NB4 (cell line): ENCODE measurements at regions not wholly inside any gene's neighbourhood (a gene's known extent, or its start where the extent isn't known, plus 50 kb on each side); places are given as distances from the start of the nearest gene placed in this dataset.

Experiments used
- DNase-seq: peaks from one replicate; pipeline ENCODE4 v3.0.0; 2010; ENCODE audit warnings: low read depth
- H3K4me3 ChIP-seq: one replicate; pipeline ENCODE4 v1.5.1; 2011; ENCODE audit warnings: mild to moderate bottlenecking, low read depth, low read length, moderate library complexity
- CTCF ChIP-seq: IDR thresholded peaks from one replicate; pipeline ENCODE4 v1.5.1; 2012; ENCODE audit warnings: low read depth, low read length
- MYC ChIP-seq: IDR thresholded peaks from 2 replicates; pipeline ENCODE4 v1.6.1; 2011; ENCODE audit warnings: low read depth, low read length
- POLR2A ChIP-seq: IDR thresholded peaks from 2 replicates; pipeline ENCODE4 v1.6.1; 2011; ENCODE audit warnings: mild to moderate bottlenecking; ENCODE audit not compliant: insufficient read length; ENCODE audit errors: extremely low read depth
- TF ChIP-seq, protein P1 (sequence below): IDR thresholded peaks from 2 replicates; pipeline ENCODE4 v1.6.1; 2011; ENCODE audit warnings: low read depth, low read length

- DNase-seq: no peak
- no peak for TF ChIP-seq MYC
- TF ChIP-seq POLR2A: no peak
- TF ChIP-seq, protein P1, sequence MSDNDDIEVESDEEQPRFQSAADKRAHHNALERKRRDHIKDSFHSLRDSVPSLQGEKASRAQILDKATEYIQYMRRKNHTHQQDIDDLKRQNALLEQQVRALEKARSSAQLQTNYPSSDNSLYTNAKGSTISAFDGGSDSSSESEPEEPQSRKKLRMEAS: no peak
- TF ChIP-seq CTCF: no peak
These were observed 489.8 kb downstream of the NEBL start for GRCh38 chr10:20407357-20407756.

DNA sequence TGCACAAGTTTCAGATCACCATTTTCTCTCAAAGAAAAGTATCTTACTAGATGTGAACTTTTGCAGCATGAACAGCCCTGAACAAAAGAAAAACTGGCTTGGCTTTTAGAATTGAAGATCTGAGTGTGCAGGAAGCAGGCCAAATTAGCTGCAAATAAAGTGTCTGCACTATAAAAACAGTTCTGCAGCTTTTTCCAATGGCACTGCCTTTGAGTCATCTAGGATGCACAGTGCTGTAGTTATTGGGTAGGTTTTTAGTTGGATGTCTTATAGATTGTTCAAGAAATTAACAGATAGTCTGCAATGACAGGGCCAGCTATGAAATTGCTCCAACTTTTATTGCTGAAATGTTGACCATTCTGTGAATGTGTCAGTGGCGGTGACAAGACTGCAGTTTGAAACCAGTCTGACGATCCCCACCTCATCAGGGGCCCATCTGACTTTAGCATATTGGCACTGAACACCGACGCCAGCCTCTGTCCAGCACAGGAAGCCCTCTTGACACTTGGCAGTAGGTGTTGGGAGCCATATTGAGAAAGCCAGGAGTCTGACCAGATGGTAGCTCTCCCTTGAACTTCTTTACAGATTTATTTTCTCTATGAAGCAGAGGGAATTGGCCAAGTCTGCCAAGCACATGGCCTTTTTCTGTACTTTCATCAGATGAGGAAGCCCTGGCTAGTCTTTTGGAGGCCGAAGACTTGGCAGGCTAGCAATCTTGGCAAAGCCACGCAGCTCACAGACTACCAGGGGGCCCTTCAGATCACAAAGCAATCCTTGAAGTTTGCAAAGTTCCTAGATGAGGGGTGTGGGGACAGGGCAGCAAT, 490.6 kb downstream of the NEBL start:
- TF ChIP-seq POLR2A: no peak
- TF ChIP-seq, protein P1: no peak
- no peak for DNase-seq
- H3K4me3 ChIP-seq: no peak overlapping the region

More at GRCh38 chr10:20407357-20407756, 489.8 kb downstream of the NEBL start:
- no peak overlapping the region for H3K4me3 ChIP-seq

DNA sequence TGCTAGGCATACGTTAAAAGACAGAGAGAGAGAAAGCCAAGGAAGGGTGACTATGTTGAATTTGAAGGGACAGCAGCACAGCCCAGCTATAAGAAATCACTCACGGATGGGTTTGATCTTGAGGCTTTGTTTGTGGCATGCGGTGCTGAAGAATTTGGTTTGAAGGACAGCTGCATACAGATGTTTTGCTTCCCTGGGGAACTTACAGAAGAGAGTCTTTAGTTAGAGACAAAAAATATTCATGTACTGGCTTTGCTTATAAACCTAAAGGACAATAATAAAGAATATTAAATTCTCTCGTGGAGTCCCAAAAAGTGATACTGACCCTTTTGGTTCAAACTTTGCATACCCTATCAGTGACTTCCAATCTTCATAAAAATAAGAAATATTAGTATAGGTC, 491.4 kb downstream of the NEBL start:
- H3K4me3 ChIP-seq: no peak overlapping the region
- DNase-seq: no peak
- TF ChIP-seq, protein P1: no peak

GRCh38 chr10:20405050-20405449, 492.1 kb downstream of the NEBL start:
- H3K4me3 ChIP-seq: no peak overlapping the region
- TF ChIP-seq POLR2A (no peak), MYC (no peak), CTCF (no peak)
- TF ChIP-seq, protein P1: no peak
- DNase-seq: no peak

GRCh38 chr10:20399772-20400171, 497.3 kb downstream of the NEBL start:
- DNase-seq: no peak
- TF ChIP-seq, protein P1: no peak
- no peak for TF ChIP-seq POLR2A
- H3K4me3 ChIP-seq: no peak overlapping the region

DNA sequence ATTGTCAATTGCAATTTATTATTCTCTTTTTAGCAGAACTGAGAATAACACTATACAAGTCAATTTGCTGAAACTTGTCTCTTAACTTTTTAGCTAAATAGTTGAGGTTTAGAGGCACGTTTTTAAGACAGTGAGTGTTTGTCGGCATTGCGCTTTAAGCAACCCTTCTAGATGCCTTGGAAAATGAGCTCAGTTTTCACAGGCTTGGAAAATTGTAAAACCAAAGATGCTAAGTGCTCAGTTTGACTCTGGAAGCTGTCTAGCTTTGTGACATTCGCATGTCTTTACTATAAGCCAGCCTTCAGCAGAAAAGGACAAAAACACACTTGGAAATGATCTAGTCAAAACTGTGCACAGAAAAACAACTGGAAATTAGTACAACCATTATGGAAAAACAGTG, 500.4 kb downstream of the NEBL start:
- no peak overlapping the region for H3K4me3 ChIP-seq
- TF ChIP-seq, protein P1: no peak
- TF ChIP-seq MYC (no peak), CTCF (no peak), POLR2A (no peak)
- DNase-seq: no peak

DNA sequence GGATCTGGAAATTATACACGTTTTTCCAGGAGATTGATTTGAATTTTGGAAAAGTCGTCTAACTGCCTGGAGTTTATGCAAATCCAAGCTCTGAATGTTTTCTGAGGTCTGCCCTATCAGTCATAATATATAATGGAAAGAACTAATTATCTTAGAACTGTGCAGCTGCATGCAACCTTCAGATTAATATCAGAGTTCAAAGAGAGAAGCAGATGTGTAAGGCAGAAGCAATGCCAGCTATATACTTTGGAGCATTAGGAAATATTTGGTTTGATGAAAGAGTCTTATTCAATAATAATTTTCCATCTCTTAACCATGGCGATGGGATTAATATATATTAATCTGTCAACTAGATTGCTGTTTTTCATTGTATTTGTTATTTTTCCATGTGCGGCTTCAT, 500.9 kb downstream of the NEBL start:
- DNase-seq: no peak
- H3K4me3 ChIP-seq: no peak overlapping the region
- no peak for TF ChIP-seq MYC
- no peak for TF ChIP-seq POLR2A
- TF ChIP-seq, protein P1: no peak
- no peak for TF ChIP-seq CTCF
